ENCODE measurements at regions not wholly inside any gene's neighbourhood (a gene's known extent, or its start where the extent isn't known, plus 50 kb on each side); places are given as distances from the start of the nearest gene placed in this dataset.

DNA sequence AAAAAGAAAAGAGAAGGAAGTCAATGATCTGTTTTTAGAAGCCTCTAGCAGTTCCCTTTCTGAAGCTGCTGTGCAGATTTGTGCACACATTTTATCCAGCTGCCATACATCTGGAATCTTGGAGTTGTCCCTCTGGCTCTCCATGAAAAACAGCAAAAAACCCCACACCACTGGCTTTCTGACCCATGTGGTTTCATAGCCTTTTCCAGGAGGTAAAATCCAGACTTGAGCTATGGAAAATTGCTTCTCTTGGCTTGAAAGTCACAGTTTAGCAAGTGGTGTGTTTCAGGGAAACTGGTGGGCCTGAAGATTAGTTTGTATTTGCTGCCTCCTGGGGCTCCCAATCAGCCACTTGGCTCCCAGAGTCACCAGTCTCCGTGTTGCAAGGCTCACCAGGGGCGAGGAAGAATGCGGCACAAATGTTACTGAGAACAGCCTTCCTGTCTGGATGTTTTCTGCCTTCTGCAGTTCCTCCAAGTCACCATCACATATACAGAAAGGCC lies 50.1 kb upstream of the ADRB1 start:
- TF ChIP-seq LEF1 (IDR thresholded peaks at IDR 0.05; ENCODE audit: borderline replicate concordance) (no peak), SP1 (IDR thresholded peaks at IDR 0.05) (no peak), FOXA1 (IDR thresholded peaks at IDR 0.05) (no peak), SUZ12 (IDR thresholded peaks at IDR 0.05) (no peak), TARDBP (IDR thresholded peaks at IDR 0.05) (no peak), FOXM1 (IDR thresholded peaks at IDR 0.05; ENCODE audit: borderline replicate concordance) (no peak), HDGF (IDR thresholded peaks at IDR 0.05; ENCODE audit: borderline replicate concordance) (no peak), CTBP1 (IDR thresholded peaks at IDR 0.05; ENCODE audit: borderline replicate concordance) (no peak), FOXK2 (IDR thresholded peaks at IDR 0.05) (no peak), NFRKB (IDR thresholded peaks at IDR 0.05) (no peak), ELF4 (IDR thresholded peaks at IDR 0.05) (no peak), ARNT (IDR thresholded peaks at IDR 0.05) (no peak)
- TF ChIP-seq, protein P1, sequence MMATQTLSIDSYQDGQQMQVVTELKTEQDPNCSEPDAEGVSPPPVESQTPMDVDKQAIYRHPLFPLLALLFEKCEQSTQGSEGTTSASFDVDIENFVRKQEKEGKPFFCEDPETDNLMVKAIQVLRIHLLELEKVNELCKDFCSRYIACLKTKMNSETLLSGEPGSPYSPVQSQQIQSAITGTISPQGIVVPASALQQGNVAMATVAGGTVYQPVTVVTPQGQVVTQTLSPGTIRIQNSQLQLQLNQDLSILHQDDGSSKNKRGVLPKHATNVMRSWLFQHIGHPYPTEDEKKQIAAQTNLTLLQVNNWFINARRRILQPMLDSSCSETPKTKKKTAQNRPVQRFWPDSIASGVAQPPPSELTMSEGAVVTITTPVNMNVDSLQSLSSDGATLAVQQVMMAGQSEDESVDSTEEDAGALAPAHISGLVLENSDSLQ (IDR thresholded peaks at IDR 0.05): no peak
